Gastrocnemius medialis (tissue), 4 donors: ENCODE measurements at regions not wholly inside any gene's neighbourhood (a gene's known extent, or its start where the extent isn't known, plus 50 kb on each side); places are given as distances from the start of the nearest gene placed in this dataset.
A peak's percentile ranks its signal among the peaks of the same experiment; 100 is the strongest.
"Not testable (repeated sequence)": the region's sequence is repeated elsewhere in the genome, so short reads cannot be mapped to it uniquely, and the experiment has no call there.

Experiments
- ATAC-seq, 2 donors: fragments of 150-250 bp; one replicate each; pipeline ENCODE4 v1.9.1; 2016
- DNase-seq, 2 donors: peaks; one replicate each; pipeline ENCODE4 v3.0.0-alpha.2; 2019
- H3K27ac ChIP-seq, 4 donors: fragments of 200-600 bp; sonication (generic); 1 replicate in 1 of 4; 2 replicates in 3 of 4; pipeline ENCODE4 v1.5.1; 2016 to 2018; ENCODE audit warnings: mild to moderate bottlenecking in 2 of 4, moderate library complexity in 1 of 4
- H3K27me3 ChIP-seq, 3 donors: fragments of 200-600 bp; sonication (generic) in 2 of 3; 1 replicate in 1 of 3; 2 replicates in 2 of 3; pipeline versions ENCODE4 v1.5.1 to v1.6.0; 2016 to 2019; ENCODE audit warnings: mild to moderate bottlenecking in 1 of 3, moderate library complexity in 1 of 3
- H3K36me3 ChIP-seq, 2 donors: fragments of 200-600 bp; sonication (generic) in 1 of 2; one replicate each; pipeline ENCODE4 v1.5.1; 2017 to 2018
- H3K4me1 ChIP-seq, 2 donors: fragments of 200-600 bp; sonication (generic) in 1 of 2; one replicate each; pipeline ENCODE4 v1.5.1; 2016 to 2017; ENCODE audit warnings: mild to moderate bottlenecking in 2 of 2
- H3K4me3 ChIP-seq, 4 donors: fragments of 200-600 bp; sonication (generic) in 3 of 4; 1 replicate in 1 of 4; 2 replicates in 3 of 4; pipeline ENCODE4 v1.5.1; 2016 to 2019; ENCODE audit warnings: mild to moderate bottlenecking in 2 of 4
- H3K9me3 ChIP-seq, 3 donors: fragments of 200-600 bp; sonication (generic) in 2 of 3; 1 replicate in 1 of 3; 2 replicates in 2 of 3; pipeline ENCODE4 v1.5.1; 2016 to 2019
- POLR2A ChIP-seq, 2 donors: fragments of 450-650 bp; IDR thresholded peaks; one replicate each; pipeline ENCODE4 v1.6.1; 2017; ENCODE audit warnings: antibody characterized with exemption in 2 of 2, mild to moderate bottlenecking in 2 of 2, moderate library complexity in 2 of 2
- in situ Hi-C, 4 donors: fragments of 200-750 bp; cut with MboI; loops; one replicate each; pipeline versions ENCODE4 v1.15.0 to v1.8.0; 2017; ENCODE audit warnings: low sequenced_read_pairs in 4 of 4
- intact Hi-C: fragments of 100-400 bp; cut with DNase I; formaldehyde crosslinking; loops from one replicate; pipeline ENCODE4 v1.15.1; 2023; ENCODE audit warnings: low total_unique reads
- TF ChIP-seq, protein P1 (sequence below), 5 experiments: fragments of 450-650 bp in 3 of 5; fragments of 200-600 bp in 2 of 5; sonication (generic) in 2 of 5; IDR thresholded peaks in 4 of 5; conservative IDR thresholded peaks in 1 of 5; 1 replicate in 4 of 5; 2 replicates in 1 of 5; pipeline ENCODE4 v1.5.1; 2016 to 2019; ENCODE audit warnings: antibody characterized with exemption in 5 of 5, mild to moderate bottlenecking in 3 of 5, moderate library complexity in 3 of 5

DNA sequence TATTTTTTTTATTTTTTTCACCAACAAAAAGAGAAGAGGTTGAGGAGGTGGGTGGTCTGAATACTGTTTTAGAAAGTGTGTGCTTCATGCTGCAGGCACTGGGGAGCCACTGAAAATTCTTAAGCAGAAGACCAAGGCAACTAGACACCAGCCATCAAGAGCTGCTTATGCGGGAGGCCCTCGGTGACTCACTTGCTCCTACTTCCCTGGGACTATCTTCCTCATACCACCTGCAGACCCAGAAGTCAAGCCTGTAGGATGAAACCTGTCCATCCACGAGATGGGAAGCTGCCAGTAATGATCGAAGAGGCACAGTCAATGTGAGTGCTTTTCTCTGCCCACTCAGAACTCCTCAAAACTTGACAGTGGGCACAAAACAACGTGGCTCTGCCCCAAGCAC, 125.8 kb upstream of the SLC44A1 start:
- intact Hi-C loops (loop anchor here (5.0 kb wide), 1 partner anchor 191 kb away; the partner anchor contains the start of gene ABCA1), in situ Hi-C loops (no loop called here)
- Histone ChIP-seq H3K9me3 (no peaks in the 10 kb centered on the region), H3K4me1 (peaks cover 19 to 36% of the 10 kb centered on the region in 2 donors), H3K27me3 (no peaks in the 10 kb centered on the region), H3K36me3 (no peaks in the 10 kb centered on the region), H3K4me3 (no peak overlapping the region), H3K27ac (peak overlapping the region in 2 of 4 donors; percentile 0 to 30)
- DNase-seq (no peak), ATAC-seq (no peak)
- TF ChIP-seq, protein P1, sequence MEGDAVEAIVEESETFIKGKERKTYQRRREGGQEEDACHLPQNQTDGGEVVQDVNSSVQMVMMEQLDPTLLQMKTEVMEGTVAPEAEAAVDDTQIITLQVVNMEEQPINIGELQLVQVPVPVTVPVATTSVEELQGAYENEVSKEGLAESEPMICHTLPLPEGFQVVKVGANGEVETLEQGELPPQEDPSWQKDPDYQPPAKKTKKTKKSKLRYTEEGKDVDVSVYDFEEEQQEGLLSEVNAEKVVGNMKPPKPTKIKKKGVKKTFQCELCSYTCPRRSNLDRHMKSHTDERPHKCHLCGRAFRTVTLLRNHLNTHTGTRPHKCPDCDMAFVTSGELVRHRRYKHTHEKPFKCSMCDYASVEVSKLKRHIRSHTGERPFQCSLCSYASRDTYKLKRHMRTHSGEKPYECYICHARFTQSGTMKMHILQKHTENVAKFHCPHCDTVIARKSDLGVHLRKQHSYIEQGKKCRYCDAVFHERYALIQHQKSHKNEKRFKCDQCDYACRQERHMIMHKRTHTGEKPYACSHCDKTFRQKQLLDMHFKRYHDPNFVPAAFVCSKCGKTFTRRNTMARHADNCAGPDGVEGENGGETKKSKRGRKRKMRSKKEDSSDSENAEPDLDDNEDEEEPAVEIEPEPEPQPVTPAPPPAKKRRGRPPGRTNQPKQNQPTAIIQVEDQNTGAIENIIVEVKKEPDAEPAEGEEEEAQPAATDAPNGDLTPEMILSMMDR (IDR thresholded peaks at IDR 0.05 in 4 of 5, conservative IDR thresholded peaks at IDR 0.05 in 1 of 5): no peak
- TF ChIP-seq POLR2A (IDR thresholded peaks at IDR 0.05): no peak

DNA sequence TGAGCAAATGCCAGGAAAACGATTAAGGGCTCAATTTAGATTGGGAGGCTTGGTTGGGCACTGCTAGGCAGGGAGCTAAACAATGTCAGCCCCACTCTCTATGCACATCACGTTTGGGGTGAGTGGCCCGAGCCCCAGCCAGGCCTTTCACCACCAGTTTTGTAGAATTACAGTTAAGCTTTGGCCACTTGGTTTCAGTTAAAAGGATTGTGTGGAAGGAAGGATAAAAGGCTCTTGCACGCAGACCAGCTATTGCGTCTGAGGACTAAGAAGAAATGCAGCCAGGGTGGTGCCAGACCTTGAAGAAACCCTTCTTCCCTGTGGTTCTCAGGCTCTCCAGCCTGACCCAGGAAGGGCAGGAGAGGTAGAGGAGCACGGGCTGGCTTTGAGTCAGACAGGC, 125.3 kb upstream of the SLC44A1 start:
- ATAC-seq: no peak
- no peaks in the 10 kb centered on the region for H3K36me3 ChIP-seq
- H3K9me3 ChIP-seq: no peaks in the 10 kb centered on the region
- no peak for TF ChIP-seq POLR2A (IDR thresholded peaks at IDR 0.05)
- TF ChIP-seq, protein P1 (IDR thresholded peaks at IDR 0.05 in 4 of 5, conservative IDR thresholded peaks at IDR 0.05 in 1 of 5): no peak
- no peaks in the 10 kb centered on the region for H3K27me3 ChIP-seq
- no peak overlapping the region for H3K4me3 ChIP-seq
- peak overlapping the region in 2 of 4 donors; percentile 0 to 30 for H3K27ac ChIP-seq
- in situ Hi-C loops: no loop called here
- H3K4me1 ChIP-seq: peaks cover 19 to 36% of the 10 kb centered on the region in 2 donors
- DNase-seq: no peak
- intact Hi-C loops: loop anchor here (5.0 kb wide), 1 partner anchor 192 kb away; the partner anchor contains the start of gene ABCA1

DNA sequence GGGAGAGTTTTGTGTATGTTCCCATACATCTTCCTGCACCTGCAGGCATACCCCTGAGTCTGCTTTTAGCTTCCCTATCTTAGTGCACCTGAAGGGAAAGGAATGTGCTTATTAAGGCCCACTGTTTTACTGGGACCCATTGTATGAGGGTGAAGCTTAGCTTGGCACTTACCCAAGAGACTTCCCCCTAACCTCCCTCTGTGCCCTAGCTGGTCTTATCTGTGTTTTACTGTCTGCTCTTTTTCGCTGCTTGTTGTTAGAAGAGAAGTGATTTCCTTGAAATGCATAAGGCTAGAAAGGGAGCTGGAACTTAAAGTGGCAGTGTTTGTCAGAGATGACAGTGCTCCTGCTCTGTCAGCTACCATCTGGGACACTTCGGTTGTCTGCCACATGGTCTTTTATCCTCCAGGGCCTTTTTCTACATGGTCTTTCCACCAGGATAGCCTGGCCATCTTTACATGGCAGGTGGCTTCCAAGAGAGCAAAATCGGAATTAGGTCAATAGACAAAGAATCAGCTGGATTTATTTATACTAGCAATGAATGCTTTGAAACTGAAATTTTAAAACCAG, 122.5 kb upstream of the SLC44A1 start:
- no peaks in the 10 kb centered on the region for H3K27me3 ChIP-seq
- H3K4me3 ChIP-seq: no peak overlapping the region
- intact Hi-C loops: no loop called here
- ATAC-seq (no peak), DNase-seq (no peak)
- H3K36me3 ChIP-seq: no peaks in the 10 kb centered on the region
- no peak for TF ChIP-seq POLR2A (IDR thresholded peaks at IDR 0.05)
- in situ Hi-C loops: no loop called here
- no peak overlapping the region for H3K27ac ChIP-seq
- H3K9me3 ChIP-seq: no peaks in the 10 kb centered on the region
- H3K4me1 ChIP-seq: peaks cover under 1 to 10% of the 10 kb centered on the region in 2 donors

DNA sequence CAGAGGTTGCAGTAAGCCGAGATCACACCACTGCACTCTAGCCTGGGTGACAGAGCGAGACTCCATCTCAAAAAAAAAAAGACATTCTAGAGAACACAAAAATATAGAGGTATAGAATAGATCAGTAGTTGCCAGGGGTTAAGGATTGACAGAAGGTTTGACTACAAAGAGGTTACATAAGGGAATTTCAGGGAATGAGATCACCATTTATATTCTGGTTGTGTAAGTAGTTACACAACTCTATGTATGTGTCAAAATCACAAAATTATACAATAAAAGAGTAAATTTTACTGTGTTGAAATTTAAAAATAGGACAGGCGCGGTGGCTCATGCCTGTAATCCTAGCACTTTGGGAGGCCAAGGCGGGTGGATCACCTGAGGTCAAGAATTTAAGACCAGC, 119.9 kb upstream of the SLC44A1 start:
- H3K36me3 ChIP-seq, H3K4me1 ChIP-seq, H3K9me3 ChIP-seq, ATAC-seq, DNase-seq, in situ Hi-C loops, H3K27ac ChIP-seq, H3K27me3 ChIP-seq, intact Hi-C loops, H3K4me3 ChIP-seq: not testable (repeated sequence)

DNA sequence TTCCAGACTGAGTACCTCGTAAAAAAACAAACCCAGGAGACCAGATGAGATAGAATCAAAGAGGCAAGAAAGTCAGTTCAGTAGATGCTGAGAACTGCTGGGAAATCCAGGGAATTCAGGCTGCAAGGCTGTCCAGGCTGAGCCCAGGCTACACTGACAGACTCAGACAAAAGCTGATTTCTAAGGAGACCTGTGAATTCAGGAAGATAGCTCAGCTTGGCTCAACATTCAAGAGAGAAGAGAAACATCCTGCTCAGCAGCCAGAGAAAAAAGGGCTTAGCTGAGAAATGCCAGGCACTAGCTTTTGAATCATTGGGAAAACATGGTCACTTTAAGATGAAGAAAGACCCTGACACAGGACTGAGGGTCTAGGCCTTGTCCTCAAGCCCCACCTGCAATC, 118.2 kb upstream of the SLC44A1 start:
- no peaks in the 10 kb centered on the region for H3K9me3 ChIP-seq
- no peak for TF ChIP-seq POLR2A (IDR thresholded peaks at IDR 0.05)
- TF ChIP-seq, protein P1 (IDR thresholded peaks at IDR 0.05 in 4 of 5, conservative IDR thresholded peaks at IDR 0.05 in 1 of 5): no peak

DNA sequence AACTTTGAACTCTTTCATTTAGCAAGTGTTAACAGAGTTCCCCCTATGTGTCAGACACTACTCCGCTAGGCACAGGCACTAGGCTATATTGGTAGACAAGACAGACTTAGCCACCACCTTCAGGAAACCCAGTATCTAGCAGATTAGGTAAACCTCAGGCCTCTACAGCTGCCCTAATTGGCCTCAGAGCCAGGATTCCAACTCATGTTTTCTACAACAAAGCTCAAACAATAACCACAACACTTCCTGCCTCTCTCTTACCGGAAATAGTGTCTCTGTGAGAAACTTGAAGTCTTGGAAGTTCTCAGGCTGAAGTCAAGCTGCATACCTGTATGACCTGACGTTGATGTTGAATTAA, 116.6 kb upstream of the SLC44A1 start:
- Histone ChIP-seq H3K4me1 (no peaks in the 10 kb centered on the region), H3K27me3 (no peaks in the 10 kb centered on the region), H3K36me3 (no peaks in the 10 kb centered on the region), H3K27ac (no peak overlapping the region), H3K4me3 (no peak overlapping the region), H3K9me3 (no peaks in the 10 kb centered on the region)
- in situ Hi-C loops (no loop called here), intact Hi-C loops (no loop called here)
- no peak for TF ChIP-seq POLR2A (IDR thresholded peaks at IDR 0.05)
- TF ChIP-seq, protein P1 (IDR thresholded peaks at IDR 0.05 in 4 of 5, conservative IDR thresholded peaks at IDR 0.05 in 1 of 5): no peak
- ATAC-seq (no peak), DNase-seq (no peak)

More for the DNA sequence above, 118.2 kb upstream of the SLC44A1 start:
- H3K4me3 ChIP-seq: no peak overlapping the region
- intact Hi-C loops: no loop called here
- no peaks in the 10 kb centered on the region for H3K4me1 ChIP-seq
- no peaks in the 10 kb centered on the region for H3K36me3 ChIP-seq
- DNase-seq (no peak), ATAC-seq (no peak)
- H3K27ac ChIP-seq: no peak overlapping the region
- no peaks in the 10 kb centered on the region for H3K27me3 ChIP-seq
- in situ Hi-C loops: no loop called here
